K562 (cell line): ENCODE measurements at regions not wholly inside any gene's neighbourhood (a gene's known extent, or its start where the extent isn't known, plus 50 kb on each side); places are given as distances from the start of the nearest gene placed in this dataset.
A peak's percentile ranks its signal among the peaks of the same experiment; 100 is the strongest.

Experiments used
- ATAC-seq: fragments of 200-7000 bp; cut with Tn5 transposase; 3 replicates; pipeline ENCODE4 v1.9.1; 2020; ENCODE audit warnings: moderate library complexity
- BruUV-seq: library from RNA; stranded (reverse); fragments of 400-500 nt; replicated peaks from 2 replicates; lab custom pipeline; 2021; lab: Mats Ljungman, UMichigan
- CTCF ChIA-PET: fragments of 300-600 bp; formaldehyde crosslinking; extraction: SDS; loops from one replicate; lab custom pipeline; 2021; ENCODE audit warnings: low intra/inter-chr PET ratio; lab: Yijun Ruan, JAX
- POLR2A ChIA-PET: fragments of 300-600, 350-650 bp; sonication (Branson Sonifier 250); formaldehyde crosslinking; extraction: SDS; loops from one replicate; lab custom pipeline; 2021; ENCODE audit warnings: antibody characterized with exemption, inconsistent platforms; lab: Yijun Ruan, JAX
- DNase-seq, 4 experiments: peaks; one replicate each; pipeline versions ENCODE4 v3.0.0 to v3.0.0-alpha.2; 2011 to 2018; ENCODE audit warnings: low spot score in 3 of 4, mixed read lengths in 3 of 4; ENCODE audit errors: extremely low read depth in 1 of 4
- FAIRE-seq: peaks from 2 replicates; lab custom pipeline; 2011; peaks lifted over from hg19 to GRCh38; lab: Jason Lieb, UNC
- H2AFZ ChIP-seq: 2 replicates; pipeline ENCODE4 v1.6.0; 2011; ENCODE audit warnings: low read depth, low read length, control low read depth, inconsistent platforms
- H3K27ac ChIP-seq: fragments of 200-600 bp; 3 replicates; pipeline ENCODE4 v1.8.0; 2011; ENCODE audit warnings: low read depth, mild to moderate bottlenecking, control low read depth, inconsistent platforms, low read length, moderate library complexity, mixed read lengths; ENCODE audit errors: extremely low read depth
- H3K27me3 ChIP-seq, 2 experiments: fragments of 300-600 bp in 1 of 2; 2 replicates in 1 of 2; 3 replicates in 1 of 2; pipeline versions ENCODE4 v1.6.0 to v1.8.0; 2011; ENCODE audit warnings: inconsistent platforms in 2 of 2, low read length in 2 of 2, mild to moderate bottlenecking in 1 of 2, mixed read lengths in 1 of 2, moderate library complexity in 1 of 2; ENCODE audit not compliant: control insufficient read depth in 2 of 2, insufficient read depth in 2 of 2
- H3K36me3 ChIP-seq: fragments of 300-600 bp; 3 replicates; pipeline ENCODE4 v1.8.0; 2011; ENCODE audit warnings: mild to moderate bottlenecking, low read length, inconsistent platforms; ENCODE audit not compliant: control insufficient read depth, insufficient read depth
- H3K4me1 ChIP-seq, 2 experiments: fragments of 200-600 bp in 1 of 2; replicated peaks in 1 of 2; 2 replicates in 1 of 2; 3 replicates in 1 of 2; pipeline versions ENCODE4 v1.5.1 to v1.8.0; 2011; ENCODE audit warnings: inconsistent platforms in 2 of 2, low read length in 2 of 2, mild to moderate bottlenecking in 1 of 2, mixed read lengths in 1 of 2, moderate library complexity in 1 of 2; ENCODE audit not compliant: control insufficient read depth in 2 of 2, insufficient read depth in 2 of 2
- H3K4me2 ChIP-seq: 2 replicates; pipeline ENCODE4 v1.6.1; 2011; ENCODE audit warnings: low read length, control low read depth, inconsistent platforms, mixed read lengths; ENCODE audit not compliant: insufficient read depth
- H3K4me3 ChIP-seq: fragments of 200-600 bp; sonication (generic), shearing (Covaris generic); 2 replicates; pipeline ENCODE4 v1.5.1; 2016; ENCODE audit warnings: control low read depth, inconsistent platforms
- H3K79me2 ChIP-seq: fragments of 200-600 bp; 3 replicates; pipeline ENCODE4 v1.8.0; 2011; ENCODE audit warnings: low read length, inconsistent platforms; ENCODE audit not compliant: control insufficient read depth, insufficient read depth
- H3K9ac ChIP-seq, 2 experiments: 2 replicates each; pipeline versions ENCODE4 v1.6.0 to v1.6.1; 2011; ENCODE audit warnings: low read depth in 2 of 2, low read length in 2 of 2, control low read depth in 1 of 2, inconsistent platforms in 1 of 2, mild to moderate bottlenecking in 1 of 2, mixed read lengths in 1 of 2; ENCODE audit not compliant: insufficient read depth in 1 of 2
- H3K9me1 ChIP-seq: one replicate; pipeline ENCODE4 v1.6.0; 2011; ENCODE audit warnings: inconsistent platforms, mild to moderate bottlenecking, low read length, moderate library complexity; ENCODE audit not compliant: control insufficient read depth, insufficient read depth
- H3K9me3 ChIP-seq: replicated peaks from 2 replicates; pipeline ENCODE4 v1.5.1; 2011; ENCODE audit warnings: low read depth, low read length, inconsistent platforms; ENCODE audit not compliant: control insufficient read depth, insufficient read depth
- H4K20me1 ChIP-seq: replicated peaks from 2 replicates; pipeline ENCODE4 v1.6.1; 2011; ENCODE audit warnings: low read length, inconsistent platforms, mixed read lengths; ENCODE audit not compliant: control insufficient read depth, insufficient read depth
- BCL6 ChIP-seq: fragments of 250-450 bp; sonication (Bioruptor Pico); IDR thresholded peaks from 2 replicates; pipeline ENCODE4 v1.4.0; 2020
- FIP1L1 ChIP-seq: fragments of 200-400 bp; formaldehyde crosslinking; IDR thresholded peaks from 2 replicates; pipeline ENCODE4 v1.6.1; 2018; ENCODE audit warnings: mild to moderate bottlenecking, low read depth, low read length; ENCODE audit not compliant: poor library complexity, severe bottlenecking
- GATA2 ChIP-seq: sonication (generic); formaldehyde crosslinking; IDR thresholded peaks from 2 replicates; pipeline ENCODE4 v1.4.0; 2020; ENCODE audit warnings: mild to moderate bottlenecking, missing genetic modification reagents
- KLF6 ChIP-seq: fragments of 250-450 bp; sonication (Bioruptor Pico); IDR thresholded peaks from 2 replicates; pipeline ENCODE4 v1.4.0; 2020; ENCODE audit warnings: mild to moderate bottlenecking, moderate library complexity, borderline replicate concordance
- MAZ ChIP-seq, 2 experiments: fragments of 450-650 bp in 1 of 2; sonication (generic) in 1 of 2; formaldehyde crosslinking; IDR thresholded peaks in 1 of 2; conservative IDR thresholded peaks in 1 of 2; 2 replicates each; pipeline versions ENCODE4 v1.4.0 to v1.5.0; 2020; ENCODE audit warnings: mild to moderate bottlenecking in 1 of 2, missing genetic modification reagents in 1 of 2
- MECOM ChIP-seq: fragments of 250-450 bp; sonication (Bioruptor Pico); IDR thresholded peaks from 2 replicates; pipeline ENCODE4 v1.8.0; 2022; ENCODE audit warnings: inconsistent platforms
- MEF2D ChIP-seq: conservative IDR thresholded peaks from 2 replicates; pipeline ENCODE4 v1.6.1; 2016; ENCODE audit warnings: low read depth, missing genetic modification characterization, missing compliant biosample characterization
- NCOR1 ChIP-seq: fragments of 450-650 bp; IDR thresholded peaks from 2 replicates; pipeline ENCODE4 v1.6.1; 2016; ENCODE audit warnings: mild to moderate bottlenecking, moderate library complexity
- NR2C1 ChIP-seq, 2 experiments: fragments of 450-650 bp; IDR thresholded peaks; 2 replicates each; pipeline ENCODE4 v1.6.1; 2017; ENCODE audit warnings: mild to moderate bottlenecking in 2 of 2, antibody characterized with exemption in 1 of 2, inconsistent platforms in 1 of 2, missing compliant biosample characterization in 1 of 2, missing genetic modification characterization in 1 of 2
- PTRF ChIP-seq: fragments of 450-650 bp; IDR thresholded peaks from 2 replicates; pipeline ENCODE4 v1.6.1; 2016; ENCODE audit warnings: mild to moderate bottlenecking, missing genetic modification characterization, missing compliant biosample characterization
- SMARCB1 ChIP-seq: IDR thresholded peaks from 2 replicates; pipeline ENCODE4 v1.6.1; 2011; ENCODE audit warnings: improper control_type of control experiment, low read depth; ENCODE audit not compliant: insufficient read length
- SRSF7 ChIP-seq: fragments of 200-400 bp; formaldehyde crosslinking; optimal IDR thresholded peaks from 2 replicates; pipeline ENCODE3; 2017; ENCODE audit warnings: mild to moderate bottlenecking, low read depth, low read length
- TOE1 ChIP-seq, 2 experiments: fragments of 450-650 bp in 1 of 2; sonication (generic) in 1 of 2; formaldehyde crosslinking in 1 of 2; IDR thresholded peaks; 2 replicates each; pipeline versions ENCODE4 v1.7.1 to v1.8.0; 2016 to 2022; ENCODE audit warnings: borderline replicate concordance in 2 of 2, mild to moderate bottlenecking in 2 of 2, antibody characterized with exemption in 1 of 2, inconsistent platforms in 1 of 2, low read depth in 1 of 2, missing genetic modification reagents in 1 of 2, moderate library complexity in 1 of 2
- ZFP1 ChIP-seq: fragments of 450-650 bp; formaldehyde crosslinking; IDR thresholded peaks from 2 replicates; pipeline ENCODE4 v1.4.0; 2020; ENCODE audit warnings: mild to moderate bottlenecking, mixed read lengths
- ZNF311 ChIP-seq: fragments of 250-450 bp; sonication (Bioruptor Pico); IDR thresholded peaks from 2 replicates; pipeline ENCODE4 v1.4.0; 2020; ENCODE audit warnings: mild to moderate bottlenecking, moderate library complexity
- ZNF316 ChIP-seq: fragments of 450-650 bp; IDR thresholded peaks from 2 replicates; pipeline ENCODE4 v1.6.1; 2016
- WGBS: fragments of 100-300 bp; shearing (Covaris generic); methylation state at CpG from one replicate; pipeline ENCODE4 v1.1.6; 2016; ENCODE audit warnings: low coverage, mixed read lengths; ENCODE audit not compliant: insufficient coverage; ENCODE audit errors: missing lambda C conversion rate; 5-methylcytosine and 5-hydroxymethylcytosine counted together
- in situ Hi-C: fragments of 300-500 bp; cut with MboI; formaldehyde crosslinking; loops from 4 replicates; pipeline ENCODE4 v1.15.0; 2018; ENCODE audit warnings: inconsistent platforms, mixed read lengths
- intact Hi-C: fragments of 100-400 bp; cut with micrococcal nuclease; formaldehyde crosslinking; loops from 2 replicates; pipeline ENCODE4 v1.14.2; 2022
- TF ChIP-seq, protein P1 (sequence below): sonication (generic); formaldehyde crosslinking; IDR thresholded peaks from 2 replicates; pipeline ENCODE4 v1.8.0; 2022; ENCODE audit warnings: missing genetic modification reagents, mild to moderate bottlenecking, moderate library complexity, borderline replicate concordance
- TF ChIP-seq, protein P2 (sequence below): fragments of 450-650 bp; formaldehyde crosslinking; IDR thresholded peaks from 2 replicates; pipeline ENCODE4 v1.4.0; 2020; ENCODE audit warnings: mild to moderate bottlenecking, moderate library complexity

DNA sequence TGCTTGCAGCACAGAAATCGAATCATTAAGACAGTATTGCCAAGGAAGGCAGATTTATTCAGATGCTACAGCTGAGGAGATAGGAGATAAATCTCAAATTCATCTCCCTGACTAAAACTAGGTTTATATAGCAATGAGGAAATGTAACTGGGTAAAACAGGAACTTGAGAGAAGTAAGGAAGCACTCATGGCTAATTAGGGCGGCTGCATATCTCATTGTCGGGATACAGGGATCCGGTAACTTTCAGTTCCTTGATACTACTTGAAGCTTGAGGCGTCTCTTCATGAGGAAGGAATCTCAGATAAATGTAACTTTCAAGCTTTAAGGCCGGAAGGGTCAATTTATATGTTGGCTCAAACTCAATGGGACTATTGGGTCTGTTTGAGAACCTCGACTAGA lies 129.2 kb upstream of the WDR1 start (continued):
- TF ChIP-seq, protein P1, sequence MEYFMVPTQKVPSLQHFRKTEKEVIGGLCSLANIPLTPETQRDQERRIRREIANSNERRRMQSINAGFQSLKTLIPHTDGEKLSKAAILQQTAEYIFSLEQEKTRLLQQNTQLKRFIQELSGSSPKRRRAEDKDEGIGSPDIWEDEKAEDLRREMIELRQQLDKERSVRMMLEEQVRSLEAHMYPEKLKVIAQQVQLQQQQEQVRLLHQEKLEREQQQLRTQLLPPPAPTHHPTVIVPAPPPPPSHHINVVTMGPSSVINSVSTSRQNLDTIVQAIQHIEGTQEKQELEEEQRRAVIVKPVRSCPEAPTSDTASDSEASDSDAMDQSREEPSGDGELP (CRISPR knock-in tag), result no peak
- TF ChIP-seq FIP1L1, result no peak

DNA sequence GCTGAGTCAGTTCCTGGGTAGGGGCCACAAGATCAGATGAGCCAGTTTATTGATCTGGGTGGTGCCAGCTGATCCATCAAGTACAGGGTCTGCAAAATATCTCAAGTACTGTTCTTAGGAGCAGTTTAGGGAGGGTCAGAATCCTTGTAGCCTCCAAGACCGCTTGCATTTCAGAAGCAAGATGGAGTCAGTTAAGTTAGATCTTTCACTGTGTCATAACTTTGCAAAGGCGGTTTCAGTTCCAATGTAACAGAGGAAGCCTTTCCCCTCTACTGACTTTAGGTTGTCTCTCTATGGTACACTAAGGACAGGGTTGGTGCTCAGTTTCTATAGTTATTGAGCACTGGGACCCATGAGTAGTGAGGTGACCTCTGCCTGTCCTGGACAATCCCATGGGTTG lies 127.3 kb upstream of the WDR1 start:
- Histone ChIP-seq H2AFZ (peak overlapping the region; percentile 25), H3K27ac (no peak overlapping the region), H3K9me3 (no peaks in the 10 kb centered on the region), H3K36me3 (no peaks in the 10 kb centered on the region; the same call in 2 of the 3 replicates), H3K4me3 (no peak overlapping the region), H3K9me1 (no peaks in the 10 kb centered on the region), H3K79me2 (no peaks in the 10 kb centered on the region), H3K9ac (no peak overlapping the region), H4K20me1 (no peaks in the 10 kb centered on the region), H3K27me3 (no peaks in the 10 kb centered on the region), H3K4me2 (no peak overlapping the region), H3K4me1 (peaks cover 4 to 58% of the 10 kb centered on the region in 2 experiments; a peak in 4 of 5 replicates)
- 67% methylated on average over 2 of the region's 2 CpGs for WGBS
- intact Hi-C loops (loop anchor here (5.0 kb wide), 1 partner anchor 83 kb away; no protein-coding TSS in a partner anchor), in situ Hi-C loops (no loop called here)
- no peak for ATAC-seq
- FAIRE-seq, result peak; percentile 19
- DNase-seq, result no peak
- no TSS peak for BruUV-seq
- ChIA-PET POLR2A (no interaction called here), CTCF (no interaction called here)
- no peak for TF ChIP-seq GATA2 (CRISPR knock-in tag)
- TF ChIP-seq SRSF7, result no peak
- peak; percentile 84 for TF ChIP-seq PTRF (tag)
- TF ChIP-seq NR2C1 (IDR thresholded peaks at IDR 0.05), result no peak
- TF ChIP-seq NR2C1 (tag; IDR thresholded peaks at IDR 0.05), result peak; percentile 76
- TF ChIP-seq, protein P2, sequence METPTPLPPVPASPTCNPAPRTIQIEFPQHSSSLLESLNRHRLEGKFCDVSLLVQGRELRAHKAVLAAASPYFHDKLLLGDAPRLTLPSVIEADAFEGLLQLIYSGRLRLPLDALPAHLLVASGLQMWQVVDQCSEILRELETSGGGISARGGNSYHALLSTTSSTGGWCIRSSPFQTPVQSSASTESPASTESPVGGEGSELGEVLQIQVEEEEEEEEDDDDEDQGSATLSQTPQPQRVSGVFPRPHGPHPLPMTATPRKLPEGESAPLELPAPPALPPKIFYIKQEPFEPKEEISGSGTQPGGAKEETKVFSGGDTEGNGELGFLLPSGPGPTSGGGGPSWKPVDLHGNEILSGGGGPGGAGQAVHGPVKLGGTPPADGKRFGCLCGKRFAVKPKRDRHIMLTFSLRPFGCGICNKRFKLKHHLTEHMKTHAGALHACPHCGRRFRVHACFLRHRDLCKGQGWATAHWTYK (CRISPR knock-in tag), result 0 out of 2 replicates have a peak, but pooled peaks have one; percentile 74
- TF ChIP-seq BCL6 (CRISPR knock-in tag), result peak; percentile 31; the same call in 1 of the 2 replicates
- peak; percentile 72; the same call in 1 of the 2 replicates for TF ChIP-seq MECOM (CRISPR knock-in tag)
- peak; percentile 60 for TF ChIP-seq MEF2D (tag)
- peak; percentile 81; the same call in 1 of the 2 replicates for TF ChIP-seq KLF6 (CRISPR knock-in tag)
- TF ChIP-seq NCOR1, result no peak
- 0 out of 2 replicates have a peak, but pooled peaks have one; percentile 48 for TF ChIP-seq ZFP1 (CRISPR knock-in tag)
- TF ChIP-seq ZNF316, result 0 out of 2 replicates have a peak, but pooled peaks have one; percentile 9
- no peak for TF ChIP-seq SMARCB1
- TF ChIP-seq MAZ (CRISPR knock-in tag; conservative IDR thresholded peaks at IDR 0.05 in 1 of 2, IDR thresholded peaks at IDR 0.05 in 1 of 2), result peak in 1 of 2 experiments; percentile 58; a peak in 1 of 4 replicates
- no peak for TF ChIP-seq TOE1 (IDR thresholded peaks at IDR 0.05; ENCODE audit: borderline replicate concordance)
- no peak for TF ChIP-seq TOE1 (CRISPR knock-in tag; IDR thresholded peaks at IDR 0.05; ENCODE audit: borderline replicate concordance, low read depth)
- peak; percentile 91 for TF ChIP-seq ZNF311
